Tibial nerve (tissue), 4 donors: ENCODE measurements at regions not wholly inside any gene's neighbourhood (a gene's known extent, or its start where the extent isn't known, plus 50 kb on each side); places are given as distances from the start of the nearest gene placed in this dataset.

Experiments
- DNase-seq, 2 donors: peaks; one replicate each; pipeline ENCODE4 v3.0.0-alpha.2; 2019; ENCODE audit warnings: low spot score in 2 of 2
- H3K27ac ChIP-seq, 4 donors: fragments of 200-600 bp; sonication (generic) in 3 of 4; one replicate each; pipeline ENCODE4 v1.5.1; 2017 to 2019; ENCODE audit warnings: mild to moderate bottlenecking in 1 of 4
- H3K27me3 ChIP-seq, 2 donors: fragments of 200-600 bp; sonication (generic) in 1 of 2; one replicate each; pipeline versions ENCODE4 v1.5.1 to v1.6.0; 2017 to 2019
- H3K36me3 ChIP-seq, 3 donors: fragments of 200-600 bp; sonication (generic); one replicate each; pipeline ENCODE4 v1.5.1; 2018 to 2019
- H3K4me1 ChIP-seq, 4 donors: fragments of 200-600 bp; sonication (generic) in 3 of 4; one replicate each; pipeline ENCODE4 v1.5.1; 2017 to 2019
- H3K4me3 ChIP-seq, 4 donors: fragments of 200-600 bp; sonication (generic) in 3 of 4; one replicate each; pipeline ENCODE4 v1.5.1; 2017 to 2019; ENCODE audit warnings: mild to moderate bottlenecking in 1 of 4, moderate library complexity in 1 of 4
- H3K9me3 ChIP-seq, 4 donors: fragments of 200-600 bp; sonication (generic) in 3 of 4; one replicate each; pipeline ENCODE4 v1.5.1; 2017 to 2019
- CTCF ChIP-seq, 5 experiments: fragments of 200-600 bp in 3 of 5; fragments of 450-650 bp in 2 of 5; sonication (generic) in 3 of 5; IDR thresholded peaks; one replicate each; pipeline ENCODE4 v1.5.1; 2016 to 2019; ENCODE audit warnings: antibody characterized with exemption in 5 of 5, mild to moderate bottlenecking in 3 of 5, moderate library complexity in 2 of 5
- EP300 ChIP-seq, 2 donors: sonication (generic); formaldehyde crosslinking; IDR thresholded peaks; one replicate each; pipeline ENCODE4 v1.6.1; 2017; ENCODE audit warnings: antibody characterized with exemption in 2 of 2, mild to moderate bottlenecking in 1 of 2
- POLR2A ChIP-seq, 2 donors: fragments of 450-650 bp; IDR thresholded peaks; one replicate each; pipeline ENCODE4 v1.6.1; 2017; ENCODE audit warnings: antibody characterized with exemption in 2 of 2, mild to moderate bottlenecking in 2 of 2, moderate library complexity in 2 of 2
- WGBS, 2 donors: methylation state at CpG; one replicate each; pipeline ENCODE4 v1.1.5; 2018; 5-methylcytosine and 5-hydroxymethylcytosine counted together

- no peak for DNase-seq
- peaks cover 0 to 4% of the 10 kb centered on the region in 2 donors for H3K27me3 ChIP-seq
- TF ChIP-seq POLR2A (IDR thresholded peaks at IDR 0.05) = no peak
- TF ChIP-seq CTCF (IDR thresholded peaks at IDR 0.05) = no peak
- no peak for TF ChIP-seq EP300 (IDR thresholded peaks at IDR 0.05)
- H3K36me3 ChIP-seq = no peaks in the 10 kb centered on the region
- H3K9me3 ChIP-seq = no peaks in the 10 kb centered on the region
- H3K4me1 ChIP-seq = no peaks in the 10 kb centered on the region
- 97 to 98% methylated on average over 6 of the region's 6 CpGs for WGBS, 2 donors
- no peak overlapping the region for H3K27ac ChIP-seq
- H3K4me3 ChIP-seq = no peak overlapping the region
These were observed 166.3 kb upstream of the PDE10A start for GRCh38 chr6:165829376-165829775.

DNA sequence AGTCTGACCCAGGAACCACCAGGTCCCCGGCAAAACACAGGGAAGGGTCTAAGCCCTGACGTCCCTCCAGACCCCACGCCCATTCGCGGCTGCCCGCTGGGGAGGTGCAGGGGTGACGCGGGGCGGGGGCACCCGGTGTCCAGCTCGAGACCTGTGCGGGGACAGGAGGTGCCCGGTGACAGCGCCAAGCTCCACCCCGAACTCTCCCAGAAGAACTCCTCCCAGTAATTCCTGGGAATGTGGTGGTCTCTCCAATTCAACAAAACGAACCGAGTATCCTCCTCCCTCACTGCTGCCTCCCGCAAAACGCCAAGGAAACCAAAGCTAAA, 164.1 kb upstream of the PDE10A start:
- no peaks in the 10 kb centered on the region for H3K9me3 ChIP-seq
- H3K27me3 ChIP-seq = peaks cover 0 to 4% of the 10 kb centered on the region in 2 donors
- TF ChIP-seq CTCF (IDR thresholded peaks at IDR 0.05) = no peak
- no peak for TF ChIP-seq EP300 (IDR thresholded peaks at IDR 0.05)
- no peak for TF ChIP-seq POLR2A (IDR thresholded peaks at IDR 0.05)
- WGBS, 2 donors = 96 to 97% methylated on average over 19 of the region's 19 CpGs
- H3K27ac ChIP-seq = no peak overlapping the region
- DNase-seq = no peak
- no peaks in the 10 kb centered on the region for H3K4me1 ChIP-seq
- H3K36me3 ChIP-seq = no peaks in the 10 kb centered on the region
- H3K4me3 ChIP-seq = no peak overlapping the region

DNA sequence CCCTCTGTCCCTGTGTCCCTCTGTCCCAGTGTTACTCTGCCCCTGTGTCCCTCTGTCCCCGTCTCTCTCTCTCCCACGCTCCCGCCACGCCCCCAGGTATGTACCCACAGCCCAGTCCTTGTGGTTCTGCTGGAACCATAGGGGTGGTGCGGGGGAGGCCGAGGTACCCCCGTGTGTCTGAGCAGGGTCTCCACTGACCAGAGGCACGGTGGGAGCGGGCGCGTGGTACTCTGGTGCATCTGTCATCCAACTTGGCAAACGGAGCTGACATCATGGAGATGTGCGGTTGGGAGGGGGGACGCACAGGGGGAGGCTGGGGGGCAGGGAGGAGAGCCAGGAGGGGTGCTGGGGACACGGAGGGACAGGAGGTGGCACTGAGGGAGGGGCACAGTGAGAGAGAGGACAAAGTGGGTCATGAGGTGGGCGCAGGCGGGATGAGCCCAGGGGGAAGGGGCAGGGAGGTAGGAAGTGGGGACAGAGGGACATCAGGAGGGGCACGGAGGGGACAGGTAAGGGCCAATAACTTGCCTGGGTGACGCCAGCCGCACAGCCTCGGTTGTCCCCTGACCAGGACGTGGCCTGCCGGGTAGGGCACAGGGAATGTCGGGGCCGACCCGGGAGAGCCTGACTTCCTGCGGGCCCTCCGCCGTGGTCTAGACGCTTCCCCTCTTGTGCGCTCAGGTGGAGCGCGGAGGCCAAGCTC, 163.6 kb upstream of the PDE10A start:
- no peak for DNase-seq
- Histone ChIP-seq H3K27me3 (peaks cover 0 to 4% of the 10 kb centered on the region in 2 donors), H3K27ac (no peak overlapping the region), H3K9me3 (no peaks in the 10 kb centered on the region), H3K4me1 (no peaks in the 10 kb centered on the region), H3K36me3 (no peaks in the 10 kb centered on the region), H3K4me3 (no peak overlapping the region)
- 93 to 94% methylated on average over 32 to 33 of the region's 33 CpGs for WGBS, 2 donors
- no peak for TF ChIP-seq CTCF (IDR thresholded peaks at IDR 0.05)
- no peak for TF ChIP-seq POLR2A (IDR thresholded peaks at IDR 0.05)
- TF ChIP-seq EP300 (IDR thresholded peaks at IDR 0.05) = no peak

DNA sequence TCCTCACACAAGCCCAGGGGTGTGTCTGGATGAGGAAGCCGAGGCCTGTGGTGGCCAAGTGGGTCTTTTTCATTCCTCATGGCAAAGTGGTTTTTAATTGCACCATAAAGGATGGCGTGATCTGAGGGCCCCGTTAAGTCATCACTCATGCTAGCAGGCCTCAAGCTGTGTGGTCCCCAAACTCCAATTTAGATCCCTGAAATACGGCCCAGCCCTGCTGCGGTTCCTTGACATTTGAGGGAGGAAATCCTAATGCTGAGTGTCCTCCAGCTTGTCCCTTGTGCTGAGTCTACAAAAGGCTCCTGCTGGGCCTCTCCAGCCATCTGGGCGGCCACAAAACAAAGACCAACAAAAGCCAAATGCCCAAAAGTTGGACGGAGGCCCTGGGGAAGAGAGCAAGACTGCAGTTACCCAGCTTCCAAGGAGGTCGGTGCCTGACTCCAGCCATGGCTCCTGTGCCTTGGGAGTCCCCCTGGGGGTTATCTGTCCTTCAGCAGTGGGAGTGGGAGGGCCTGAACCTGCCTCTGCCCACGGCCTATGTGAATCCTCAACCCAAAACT, 162.3 kb upstream of the PDE10A start:
- Histone ChIP-seq H3K27ac (no peak overlapping the region), H3K9me3 (no peaks in the 10 kb centered on the region), H3K4me1 (no peaks in the 10 kb centered on the region), H3K4me3 (no peak overlapping the region), H3K36me3 (no peaks in the 10 kb centered on the region), H3K27me3 (peaks cover 0 to 4% of the 10 kb centered on the region in 2 donors)
- WGBS, 2 donors = 75 to 77% methylated on average over 9 of the region's 9 CpGs
- TF ChIP-seq CTCF (IDR thresholded peaks at IDR 0.05) = no peak
- no peak for TF ChIP-seq POLR2A (IDR thresholded peaks at IDR 0.05)
- no peak for TF ChIP-seq EP300 (IDR thresholded peaks at IDR 0.05)
- DNase-seq = no peak

DNA sequence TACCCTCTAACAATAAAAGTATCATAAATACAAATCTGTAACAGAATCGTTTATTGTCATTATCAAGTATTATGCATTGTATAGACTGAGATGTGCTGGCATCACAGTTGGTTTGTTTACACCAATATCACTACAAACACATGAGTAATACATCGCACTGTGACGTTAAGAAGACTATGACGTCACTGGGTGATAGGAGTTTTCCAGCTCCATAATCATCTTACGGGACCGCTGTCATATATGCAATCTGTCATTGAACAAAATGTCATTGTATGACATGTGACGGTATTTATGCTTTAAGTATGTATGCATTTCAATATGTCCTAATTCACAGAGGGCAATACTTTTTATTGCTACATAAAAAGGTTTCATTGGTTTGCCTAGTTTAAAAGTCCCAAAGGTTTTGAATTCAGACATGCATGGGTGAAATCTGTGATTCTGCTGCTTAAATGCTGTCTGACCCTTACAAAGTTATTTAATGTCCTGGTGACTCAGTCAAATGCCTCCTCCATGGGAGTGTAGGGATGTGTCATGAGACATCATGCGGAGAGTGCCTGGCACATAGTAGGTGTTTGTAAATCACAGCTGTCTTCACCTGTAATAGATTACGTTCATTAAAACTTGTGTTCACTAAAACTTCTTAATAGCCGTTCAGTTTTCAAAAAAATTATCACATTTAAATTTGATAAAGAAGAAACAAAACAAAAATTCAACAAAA, 160.7 kb upstream of the PDE10A start:
- H3K4me3 ChIP-seq = no peak overlapping the region

More for the DNA sequence above, 160.7 kb upstream of the PDE10A start:
- Histone ChIP-seq H3K27me3 (peaks cover 0 to 12% of the 10 kb centered on the region in 2 donors), H3K27ac (no peak overlapping the region), H3K4me1 (no peaks in the 10 kb centered on the region), H3K36me3 (no peaks in the 10 kb centered on the region), H3K9me3 (no peaks in the 10 kb centered on the region)
- TF ChIP-seq CTCF (IDR thresholded peaks at IDR 0.05) = no peak
- TF ChIP-seq POLR2A (IDR thresholded peaks at IDR 0.05) = no peak
- no peak for TF ChIP-seq EP300 (IDR thresholded peaks at IDR 0.05)
- 90 to 92% methylated on average over 10 of the region's 10 CpGs for WGBS, 2 donors
- no peak for DNase-seq
